ENCODE measurements at regions not wholly inside any gene's neighbourhood (a gene's known extent, or its start where the extent isn't known, plus 50 kb on each side); places are given as distances from the start of the nearest gene placed in this dataset.

DNA sequence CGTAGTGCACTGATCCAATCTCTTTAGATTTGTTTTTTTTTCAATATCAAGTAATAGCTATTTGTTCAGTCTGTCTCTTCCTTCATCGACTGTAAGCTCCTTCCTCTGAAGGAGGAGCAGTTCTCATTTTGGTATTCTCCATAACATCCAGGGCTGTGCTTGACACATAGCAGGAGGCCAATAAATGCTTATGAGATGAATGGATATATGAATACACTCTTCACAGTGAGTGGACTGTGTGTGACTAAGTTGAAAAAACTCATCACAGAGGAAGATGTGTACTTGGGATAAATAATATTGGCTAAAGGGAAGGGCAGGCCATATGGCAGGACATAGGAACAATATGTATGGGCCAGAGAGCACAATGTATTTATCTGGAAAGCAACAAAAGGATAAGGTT lies 205.3 kb upstream of the PRICKLE1 start:
- in situ Hi-C loops (cut with HindIII; ENCODE audit: low pct_unique_long_range_greater_than_20kb, low sequenced_read_pairs): no loop called here
- no peak for DNase-seq (ENCODE audit: low read depth, low spot score)

DNA sequence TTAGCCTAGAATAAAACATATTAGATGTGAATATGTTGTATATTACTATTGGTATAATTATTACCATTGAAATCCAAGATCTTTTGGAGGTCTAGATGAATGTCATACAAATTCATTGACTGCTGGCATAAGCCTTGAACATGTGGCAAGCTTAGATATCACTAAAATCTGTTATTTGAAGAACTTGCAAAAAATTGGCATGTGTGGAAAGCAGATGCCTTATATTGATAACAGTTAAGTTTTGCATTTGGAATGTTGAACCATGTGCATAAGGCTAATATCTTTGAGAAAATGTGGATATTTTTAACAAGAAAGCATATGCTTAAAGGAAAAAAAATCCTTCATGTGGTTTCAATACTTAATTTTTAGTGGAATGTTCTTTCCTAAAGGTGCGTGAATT lies 203.6 kb upstream of the PRICKLE1 start:
- DNase-seq (ENCODE audit: low read depth, low spot score): no peak
- in situ Hi-C loops (cut with HindIII; ENCODE audit: low pct_unique_long_range_greater_than_20kb, low sequenced_read_pairs): no loop called here

DNA sequence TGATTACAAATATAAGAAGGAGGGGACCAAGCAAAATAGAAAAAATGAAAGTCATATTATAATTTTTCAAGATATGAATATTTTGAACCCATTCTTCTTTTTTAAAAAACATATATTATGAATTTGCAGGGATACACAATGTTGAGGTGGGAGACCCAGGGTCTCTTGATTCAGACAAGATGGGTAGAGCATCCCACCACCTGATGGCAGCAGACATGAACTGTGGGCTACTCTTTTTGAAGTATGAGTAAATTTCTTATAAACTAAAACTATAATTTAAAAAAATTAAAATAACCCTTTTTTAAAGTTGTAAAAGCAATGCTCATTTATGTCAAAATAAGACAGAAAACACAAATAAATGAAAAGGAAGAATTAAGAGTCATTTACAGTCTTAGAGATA lies 202.7 kb upstream of the PRICKLE1 start:
- in situ Hi-C loops (cut with HindIII; ENCODE audit: low pct_unique_long_range_greater_than_20kb, low sequenced_read_pairs): no loop called here
- peak; percentile 35 for DNase-seq (ENCODE audit: low read depth, low spot score)

DNA sequence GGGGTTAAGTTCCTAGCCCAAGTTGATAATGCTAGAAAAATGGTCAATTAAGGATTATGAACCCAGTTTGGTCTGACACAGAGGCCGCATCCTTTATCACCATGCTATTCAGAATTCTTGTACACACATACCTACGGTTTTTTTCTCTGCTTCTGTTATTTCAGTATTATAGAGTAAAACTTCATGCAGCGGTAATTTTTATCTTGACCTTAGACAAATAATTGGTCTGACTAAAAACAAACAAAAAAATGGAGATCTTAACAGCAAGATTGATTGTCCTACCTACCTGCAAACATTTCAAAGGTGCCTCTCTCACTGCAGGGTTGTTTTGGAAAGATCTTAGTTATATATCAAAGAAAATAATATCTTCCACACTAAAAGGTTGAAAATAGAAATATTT lies 201.9 kb upstream of the PRICKLE1 start:
- in situ Hi-C loops (cut with HindIII; ENCODE audit: low pct_unique_long_range_greater_than_20kb, low sequenced_read_pairs): no loop called here
- DNase-seq (ENCODE audit: low read depth, low spot score): no peak

DNA sequence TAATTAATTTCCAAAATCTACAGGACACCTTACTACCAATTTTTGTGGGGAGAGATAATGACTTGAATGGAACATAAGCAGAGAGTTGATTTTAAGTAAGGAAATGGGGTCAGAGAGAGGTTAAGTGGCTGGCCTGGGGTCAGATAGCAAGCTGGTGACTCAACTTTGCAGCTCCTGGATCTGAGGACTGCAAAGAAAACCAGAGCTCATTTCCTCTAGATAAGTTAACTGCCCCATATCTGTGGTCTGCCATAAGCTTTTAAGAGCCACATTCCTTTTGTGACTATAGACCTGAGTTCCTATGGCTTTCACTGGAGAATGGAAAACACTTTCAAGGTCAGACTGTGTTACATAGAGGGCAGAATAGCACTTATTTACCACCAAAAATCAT lies 201.2 kb upstream of the PRICKLE1 start:
- DNase-seq (ENCODE audit: low read depth, low spot score): peak; percentile 46
- in situ Hi-C loops (cut with HindIII; ENCODE audit: low pct_unique_long_range_greater_than_20kb, low sequenced_read_pairs): no loop called here

DNA sequence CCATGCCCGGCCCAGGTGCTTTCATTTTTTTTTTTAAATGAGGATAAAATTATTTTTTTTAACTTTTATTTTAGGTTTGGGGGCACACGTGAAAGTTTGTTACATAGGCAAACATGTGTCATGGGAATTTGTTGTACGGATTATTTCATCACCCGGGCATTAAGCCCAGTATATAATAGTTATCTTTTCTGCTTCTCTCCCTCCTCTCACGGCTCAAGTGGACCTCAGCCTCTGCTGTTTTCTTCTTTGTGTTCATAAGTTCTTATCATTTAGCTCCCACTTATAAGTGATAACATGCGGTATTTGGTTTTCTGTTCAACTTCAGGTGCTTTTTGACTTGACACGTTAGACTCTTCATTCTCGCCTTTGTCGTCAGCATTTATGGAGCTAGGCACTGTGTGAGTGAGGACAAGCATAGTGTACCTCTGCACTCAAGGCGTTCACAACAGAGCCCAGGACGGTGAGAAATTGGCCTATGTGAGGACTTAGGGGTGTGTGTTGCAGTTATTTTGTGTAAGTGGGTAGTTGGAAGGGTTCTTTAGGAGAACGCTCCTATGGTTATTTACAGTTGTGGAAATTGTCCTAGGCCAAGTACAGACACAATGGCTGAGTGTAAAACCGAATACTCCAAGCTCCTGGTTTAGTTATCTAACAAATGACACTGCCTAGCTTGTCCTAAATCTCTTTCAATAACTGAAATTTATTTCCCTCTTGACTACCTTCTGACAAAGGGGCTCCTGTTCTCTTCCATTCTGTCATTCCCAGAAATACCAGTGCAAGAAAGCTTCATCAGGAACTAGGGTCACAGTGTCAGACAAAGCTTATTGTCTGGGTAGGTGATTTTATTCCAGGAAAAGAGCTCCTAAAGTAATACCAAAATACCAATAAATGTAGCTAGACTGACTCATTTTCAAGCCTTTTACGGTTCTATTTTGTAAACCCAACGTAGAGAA lies 200.5 kb upstream of the PRICKLE1 start:
- DNase-seq (ENCODE audit: low read depth, low spot score): peak; percentile 74
- in situ Hi-C loops (cut with HindIII; ENCODE audit: low pct_unique_long_range_greater_than_20kb, low sequenced_read_pairs): no loop called here

DNA sequence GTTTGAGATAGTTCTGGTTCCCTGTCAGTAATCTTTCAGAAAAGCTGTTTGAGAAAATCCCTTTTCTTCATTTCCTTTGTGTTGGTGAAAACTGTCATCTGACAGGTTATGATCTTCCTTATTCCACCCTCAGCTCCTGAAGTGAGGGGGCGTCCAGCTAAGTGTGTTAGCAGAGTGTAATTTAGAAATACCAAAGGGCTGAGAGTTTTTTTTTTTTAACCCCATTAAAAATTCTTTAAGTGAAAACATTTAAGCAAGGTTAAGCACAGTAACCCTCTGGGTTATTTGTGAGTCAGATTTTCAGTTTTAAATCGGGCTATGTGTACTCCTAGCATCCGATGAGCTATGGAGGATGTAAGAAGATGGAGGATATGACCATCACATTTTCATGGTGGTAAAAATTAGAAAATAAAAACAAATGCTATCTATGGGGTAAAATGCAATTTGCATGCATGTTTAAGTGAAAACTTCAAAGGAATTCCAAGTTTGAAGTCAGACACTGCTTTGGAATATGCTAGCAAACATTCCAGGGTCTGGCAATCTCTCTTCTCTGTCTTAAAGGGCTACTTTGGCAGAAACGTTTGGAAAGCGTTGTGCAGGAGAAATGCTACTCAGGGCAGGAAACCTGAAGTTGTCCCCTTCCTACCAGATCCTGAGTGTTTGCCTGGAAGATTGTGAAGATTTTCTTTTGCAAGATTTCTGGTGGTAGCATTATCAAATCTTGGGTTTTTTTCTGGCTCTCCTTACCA lies 197.0 kb upstream of the PRICKLE1 start:
- in situ Hi-C loops (cut with HindIII; ENCODE audit: low pct_unique_long_range_greater_than_20kb, low sequenced_read_pairs): no loop called here
- DNase-seq (ENCODE audit: low read depth, low spot score): no peak

DNA sequence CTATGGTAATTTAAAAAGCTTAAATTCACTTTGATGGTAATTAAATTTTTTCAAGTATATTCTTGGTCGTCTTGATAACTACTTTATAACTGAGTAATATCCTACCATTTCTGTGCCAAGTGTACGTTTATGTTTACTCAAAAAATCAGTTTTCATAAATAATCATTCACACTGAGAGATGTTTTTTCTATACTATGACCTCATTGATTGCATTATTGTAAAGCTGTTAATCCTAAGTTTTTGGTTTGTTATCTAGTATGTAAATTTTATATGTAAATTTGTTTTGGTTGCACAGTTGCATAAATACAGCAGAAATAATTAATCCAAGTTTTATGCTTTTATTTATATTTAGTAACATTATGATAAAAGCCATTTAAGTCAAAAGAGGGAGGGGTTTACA lies 196.4 kb upstream of the PRICKLE1 start:
- DNase-seq (ENCODE audit: low read depth, low spot score): no peak
- in situ Hi-C loops (cut with HindIII; ENCODE audit: low pct_unique_long_range_greater_than_20kb, low sequenced_read_pairs): no loop called here

DNA sequence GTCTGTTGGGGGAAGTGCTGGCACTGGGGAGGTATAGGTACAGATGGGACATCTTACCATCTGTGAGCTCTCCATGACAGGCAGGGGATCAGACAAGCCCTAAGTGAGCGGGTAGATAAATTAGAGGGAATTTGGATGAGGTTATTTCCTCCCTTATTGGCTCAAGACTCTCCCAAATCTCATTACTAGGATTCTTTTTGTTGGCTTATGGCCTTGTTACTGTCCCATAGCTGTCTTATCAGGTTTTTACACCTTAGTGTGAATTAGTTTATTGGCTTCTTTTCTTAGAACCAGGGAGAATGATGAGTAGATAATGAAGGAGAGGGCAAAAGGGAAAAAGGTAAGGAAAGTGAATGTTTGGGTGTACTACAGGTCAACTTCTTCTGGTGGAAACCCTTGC lies 191.1 kb upstream of the PRICKLE1 start:
- in situ Hi-C loops (cut with HindIII; ENCODE audit: low pct_unique_long_range_greater_than_20kb, low sequenced_read_pairs): no loop called here
- DNase-seq (ENCODE audit: low read depth, low spot score): no peak

DNA sequence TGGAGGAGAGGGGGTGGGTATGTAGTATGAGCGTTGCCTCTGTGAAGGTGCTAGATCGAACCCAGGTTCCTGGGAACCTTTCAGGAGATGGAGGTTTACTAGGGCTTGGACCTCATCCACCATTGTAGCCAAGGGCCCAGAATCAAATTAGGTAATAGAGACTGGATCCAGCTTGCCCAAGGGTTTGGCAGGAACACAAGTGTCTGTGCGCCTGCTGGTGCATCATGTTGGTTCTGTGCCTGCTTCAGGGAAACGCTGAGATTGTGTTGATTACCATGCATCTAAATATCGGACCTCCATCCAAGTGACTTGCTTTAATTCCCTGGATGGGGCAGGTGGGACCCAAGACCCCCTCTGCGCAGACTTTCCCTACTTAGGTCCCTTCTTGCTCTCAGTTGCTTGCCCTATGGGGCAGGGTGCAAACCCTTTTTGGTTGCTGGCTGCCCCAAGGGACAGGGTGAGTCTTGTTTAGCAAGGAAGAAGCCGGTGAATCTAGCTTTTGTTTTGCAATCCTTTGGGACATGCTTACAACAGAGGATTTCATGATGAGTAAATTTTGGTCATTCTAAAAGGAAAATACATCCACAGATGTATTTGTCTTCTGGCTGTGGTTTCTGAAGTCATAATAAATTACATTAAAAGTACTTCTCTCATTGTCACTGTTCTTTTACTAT lies 189.8 kb upstream of the PRICKLE1 start:
- in situ Hi-C loops (cut with HindIII; ENCODE audit: low pct_unique_long_range_greater_than_20kb, low sequenced_read_pairs): no loop called here
- peak; percentile 70 for DNase-seq (ENCODE audit: low read depth, low spot score)

DNA sequence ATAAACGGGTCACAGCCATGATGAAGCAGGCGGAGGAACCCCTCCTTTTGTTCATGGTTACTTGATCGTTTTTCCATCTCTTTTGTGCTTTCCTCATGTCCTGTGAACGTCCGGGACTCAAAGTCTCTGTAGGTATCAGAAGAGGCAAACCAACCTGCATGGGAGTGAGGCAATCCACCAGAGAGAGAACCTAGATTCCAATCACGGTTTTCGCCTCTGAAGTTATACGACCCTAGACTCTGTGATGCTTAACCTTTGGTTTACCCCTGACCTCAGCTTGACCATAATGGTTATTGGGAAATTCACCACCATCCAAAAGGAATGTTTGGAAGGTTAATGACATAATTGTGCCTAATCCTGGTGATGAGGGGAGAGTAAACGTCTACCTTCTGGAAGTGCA lies 186.8 kb upstream of the PRICKLE1 start:
- no peak for DNase-seq (ENCODE audit: low read depth, low spot score)
- in situ Hi-C loops (cut with HindIII; ENCODE audit: low pct_unique_long_range_greater_than_20kb, low sequenced_read_pairs): no loop called here

DNA sequence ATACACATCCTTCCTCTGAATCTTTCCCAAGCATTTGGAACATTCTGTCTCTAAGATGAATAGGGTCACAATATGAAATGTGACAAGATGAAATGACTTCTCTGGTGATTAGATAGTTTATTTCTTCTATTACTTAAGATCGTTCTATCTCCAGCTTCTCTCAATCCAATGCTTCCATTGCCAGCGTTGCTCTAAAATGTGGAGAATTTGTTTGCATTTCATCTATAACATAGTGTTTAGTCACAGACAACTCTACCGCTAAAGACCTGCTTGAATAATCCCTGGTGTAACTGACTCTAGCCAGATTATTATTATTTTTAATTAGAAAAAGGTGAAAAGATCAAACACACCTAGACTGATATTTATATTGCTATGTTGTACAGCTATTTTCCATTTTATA lies 184.7 kb upstream of the PRICKLE1 start:
- in situ Hi-C loops (cut with HindIII; ENCODE audit: low pct_unique_long_range_greater_than_20kb, low sequenced_read_pairs): no loop called here
- DNase-seq (ENCODE audit: low read depth, low spot score): no peak

DNA sequence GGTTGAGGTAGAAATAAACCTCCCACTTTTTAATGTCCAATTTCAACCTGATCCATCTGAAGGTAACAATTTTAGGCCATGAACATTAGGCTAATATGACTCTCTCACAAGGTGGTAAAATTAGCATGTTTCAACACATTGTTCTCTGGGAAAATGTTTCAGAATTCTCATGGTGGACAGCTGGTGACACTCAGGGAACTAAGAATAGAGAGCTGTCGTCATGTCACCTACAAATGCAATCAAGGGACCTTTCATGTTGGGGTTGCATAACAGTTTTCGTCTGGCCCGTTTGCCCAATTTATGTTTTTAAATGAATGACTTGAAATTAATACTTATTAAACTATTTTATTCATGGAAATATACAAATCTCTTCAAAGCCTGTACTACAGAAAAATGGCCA lies 180.7 kb upstream of the PRICKLE1 start:
- in situ Hi-C loops (cut with HindIII; ENCODE audit: low pct_unique_long_range_greater_than_20kb, low sequenced_read_pairs): no loop called here
- no peak for DNase-seq (ENCODE audit: low read depth, low spot score)

DNA sequence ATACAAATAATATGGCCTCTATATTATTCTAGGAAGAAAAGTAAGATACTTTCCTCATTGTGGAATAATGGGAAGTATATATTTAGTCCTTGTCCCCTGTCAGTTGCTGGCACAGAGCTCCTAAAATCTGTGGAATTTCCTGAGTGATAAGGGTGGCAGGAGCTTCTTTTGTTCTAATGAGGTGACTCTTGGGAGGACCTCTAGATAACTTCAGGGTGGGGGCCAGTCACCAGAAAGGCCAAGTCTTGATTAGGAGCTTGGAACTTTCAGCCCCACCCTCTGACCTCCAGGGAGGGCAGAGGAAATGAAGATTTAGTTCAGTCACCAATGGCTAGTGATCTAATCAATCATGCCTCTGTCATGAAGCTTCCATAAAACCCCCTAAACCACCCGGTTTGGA lies 179.9 kb upstream of the PRICKLE1 start:
- in situ Hi-C loops (cut with HindIII; ENCODE audit: low pct_unique_long_range_greater_than_20kb, low sequenced_read_pairs): no loop called here
- no peak for DNase-seq (ENCODE audit: low read depth, low spot score)

DNA sequence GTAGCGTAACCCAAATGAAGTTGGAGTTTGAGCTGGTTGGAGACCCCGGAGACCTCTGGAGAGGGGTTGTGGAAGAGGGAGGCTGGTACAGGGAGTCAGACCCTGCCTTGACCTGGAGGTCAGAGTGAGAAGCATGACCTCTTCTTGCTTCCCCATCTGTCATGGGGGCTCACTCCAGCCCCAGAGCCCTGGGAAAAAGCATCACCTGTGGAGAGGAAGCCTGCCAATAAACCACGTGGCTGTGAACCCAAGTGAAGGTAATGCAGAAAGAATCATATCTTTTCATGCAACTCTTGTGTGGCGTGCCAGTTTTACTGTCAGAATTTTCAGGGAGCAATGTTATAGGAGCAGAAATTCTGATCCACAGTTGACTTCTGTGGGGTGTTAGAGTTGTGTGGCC lies 178.5 kb upstream of the PRICKLE1 start:
- DNase-seq (ENCODE audit: low read depth, low spot score): no peak
- in situ Hi-C loops (cut with HindIII; ENCODE audit: low pct_unique_long_range_greater_than_20kb, low sequenced_read_pairs): no loop called here

DNA sequence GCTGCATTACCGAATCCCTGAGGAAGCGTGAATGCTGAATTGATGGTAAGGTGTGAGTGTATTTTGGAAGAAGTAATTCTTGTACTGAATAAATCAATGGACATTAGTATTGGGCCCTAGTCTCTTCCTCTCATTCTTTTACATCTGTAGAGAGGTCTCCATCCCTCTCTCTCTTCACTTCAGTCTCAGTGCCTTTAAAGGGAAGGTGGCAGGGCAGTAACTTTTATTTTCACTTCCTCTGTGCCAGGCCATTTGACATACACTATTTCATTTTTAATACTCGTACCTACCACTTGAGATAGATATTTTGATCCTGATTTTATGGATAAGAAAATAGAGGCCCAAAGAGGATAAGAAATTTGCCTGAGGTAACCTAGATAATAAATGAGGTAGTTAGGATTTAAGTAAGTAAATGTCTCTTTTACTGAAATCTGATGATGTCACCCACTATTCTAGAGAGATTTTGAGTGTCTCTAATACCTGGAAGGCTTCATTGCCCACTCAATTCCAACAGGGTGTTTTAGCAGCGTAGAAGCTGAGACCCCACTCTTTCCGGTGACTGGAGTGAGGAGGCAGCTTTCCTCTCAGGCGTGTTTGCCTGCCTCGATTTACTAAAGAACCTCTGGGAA lies 177.9 kb upstream of the PRICKLE1 start:
- in situ Hi-C loops (cut with HindIII; ENCODE audit: low pct_unique_long_range_greater_than_20kb, low sequenced_read_pairs): no loop called here
- DNase-seq (ENCODE audit: low read depth, low spot score): no peak

DNA sequence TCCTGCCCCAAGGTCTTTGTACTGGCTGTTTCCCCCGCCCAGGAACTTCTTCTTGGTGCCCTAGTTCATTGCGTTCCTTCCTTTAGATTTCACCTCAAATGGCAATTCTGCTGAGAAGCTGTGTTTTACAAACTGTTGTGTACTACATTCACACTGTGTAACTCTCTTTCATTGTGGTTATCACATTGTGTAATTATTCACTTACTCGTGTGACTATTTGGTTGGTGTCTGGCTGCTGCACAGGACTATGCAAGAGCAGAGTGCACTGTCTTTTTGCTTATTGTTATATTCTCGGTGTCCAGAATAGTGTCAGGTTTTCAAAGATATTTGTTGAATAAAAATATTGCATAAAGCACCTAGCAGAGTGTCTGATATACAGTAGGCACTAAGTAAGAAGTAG lies 177.2 kb upstream of the PRICKLE1 start:
- in situ Hi-C loops (cut with HindIII; ENCODE audit: low pct_unique_long_range_greater_than_20kb, low sequenced_read_pairs): no loop called here
- DNase-seq (ENCODE audit: low read depth, low spot score): no peak

DNA sequence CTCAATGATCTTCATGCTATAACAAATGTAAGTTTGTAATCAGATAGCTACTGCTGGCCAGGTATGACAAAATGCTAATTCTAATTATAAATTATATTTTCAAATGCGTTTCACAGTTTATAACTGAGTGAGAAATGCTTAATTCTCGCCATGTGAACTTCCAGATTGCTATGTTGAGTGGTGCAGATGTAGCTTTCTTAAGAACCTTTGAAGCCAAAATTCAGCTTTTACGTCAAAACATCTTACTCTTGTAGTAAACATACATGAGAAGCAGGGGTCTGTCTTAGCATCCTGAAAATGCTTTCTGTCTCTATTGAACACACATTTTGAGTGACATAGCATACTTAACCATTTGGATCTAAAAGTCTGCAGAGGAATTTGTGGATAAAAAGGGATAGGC lies 176.5 kb upstream of the PRICKLE1 start:
- in situ Hi-C loops (cut with HindIII; ENCODE audit: low pct_unique_long_range_greater_than_20kb, low sequenced_read_pairs): no loop called here
- no peak for DNase-seq (ENCODE audit: low read depth, low spot score)
